ENCODE measurements at regions not wholly inside any gene's neighbourhood (a gene's known extent, or its start where the extent isn't known, plus 50 kb on each side); places are given as distances from the start of the nearest gene placed in this dataset.
A peak's percentile ranks its signal among the peaks of the same experiment; 100 is the strongest.

DNA sequence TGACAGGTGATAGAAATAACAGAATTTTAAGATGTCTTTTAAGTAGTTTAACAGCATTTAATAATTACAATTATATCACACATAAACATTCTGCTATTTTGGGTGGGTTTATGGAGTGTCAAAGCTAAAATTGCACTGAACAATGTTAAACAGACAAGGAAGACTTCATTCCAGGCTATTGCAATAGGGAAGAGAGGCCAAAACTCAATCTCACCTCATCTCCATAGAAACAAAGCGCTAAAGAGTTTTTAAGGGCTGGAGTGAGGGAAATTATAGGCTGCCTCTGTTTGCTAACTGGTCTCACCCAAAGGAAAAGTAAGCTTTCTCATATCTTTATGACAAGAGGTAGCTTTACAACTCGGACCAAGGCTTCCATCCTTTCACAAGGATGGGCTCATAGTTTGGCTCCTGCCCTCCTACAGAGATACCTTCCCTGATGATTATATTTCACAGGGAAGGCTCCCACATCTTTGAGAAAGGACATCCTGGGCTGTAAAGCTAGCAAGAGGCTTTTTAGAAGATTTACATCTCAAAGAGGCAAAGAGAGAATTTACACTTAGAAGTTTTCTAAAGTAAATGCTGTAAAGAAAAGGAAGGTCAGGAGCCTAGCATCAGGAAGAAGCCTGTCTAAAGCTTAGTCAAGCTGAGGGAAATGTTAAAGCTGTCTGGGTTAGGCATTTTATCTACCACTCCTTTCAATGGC is 350.2 kb upstream of the IMPG1 start:
- no peak for ATAC-seq
- no peak for DNase-seq
- intact Hi-C loops (cut with micrococcal nuclease), result no loop called here

DNA sequence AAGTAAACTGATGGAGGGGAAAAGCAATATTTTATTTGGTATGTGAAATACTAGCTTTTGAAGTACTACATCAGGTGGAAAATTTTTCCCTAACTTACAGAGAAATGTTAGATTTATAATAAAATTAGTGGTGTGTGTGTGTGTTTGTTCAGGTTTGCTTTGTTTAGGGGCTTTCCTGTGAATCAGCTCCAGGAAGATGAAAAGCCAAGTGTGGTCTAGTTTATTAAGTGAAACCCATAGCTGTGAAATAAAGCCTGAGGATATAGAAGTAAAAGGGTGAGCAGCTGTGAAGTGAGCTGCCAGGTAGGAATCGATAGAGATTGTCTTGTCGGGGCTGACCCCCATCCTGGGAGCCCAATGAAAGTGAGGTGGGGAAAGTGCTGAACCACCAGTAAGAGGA is 347.6 kb upstream of the IMPG1 start:
- no peak for DNase-seq
- intact Hi-C loops (cut with micrococcal nuclease), result no loop called here
- ATAC-seq, result no peak

DNA sequence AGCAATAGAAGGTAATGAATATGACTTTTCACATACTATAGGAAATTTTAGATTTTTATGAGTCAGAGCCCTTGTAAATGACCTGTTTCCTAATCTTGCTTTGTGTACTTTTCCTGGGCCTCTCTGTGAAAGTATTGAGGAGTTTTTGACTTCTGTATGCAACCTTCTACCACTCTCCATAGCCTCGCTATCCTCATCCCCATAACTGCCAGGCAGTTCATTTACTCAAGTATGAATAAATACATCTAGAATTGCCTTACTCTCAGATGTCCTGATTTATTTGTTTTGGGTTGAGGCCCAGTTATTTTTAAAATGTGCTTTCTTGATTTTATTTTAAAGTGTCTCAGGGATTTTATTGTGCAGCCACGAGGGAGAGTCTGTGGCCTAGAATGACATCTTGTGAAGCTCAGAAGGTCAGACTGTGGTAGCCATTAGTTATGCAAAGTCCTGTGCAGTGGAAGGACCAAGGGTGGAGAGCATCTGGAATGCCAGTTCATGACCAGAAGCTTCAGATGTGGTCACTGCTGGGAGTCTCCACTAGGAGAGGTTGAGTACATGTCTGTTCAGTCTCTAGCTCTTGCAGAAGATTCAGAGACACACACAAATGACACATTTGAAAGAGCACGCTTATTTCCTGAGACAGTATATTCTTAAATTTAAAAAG is 346.2 kb upstream of the IMPG1 start:
- no peak for ATAC-seq
- DNase-seq, result no peak
- intact Hi-C loops (cut with micrococcal nuclease), result no loop called here

DNA sequence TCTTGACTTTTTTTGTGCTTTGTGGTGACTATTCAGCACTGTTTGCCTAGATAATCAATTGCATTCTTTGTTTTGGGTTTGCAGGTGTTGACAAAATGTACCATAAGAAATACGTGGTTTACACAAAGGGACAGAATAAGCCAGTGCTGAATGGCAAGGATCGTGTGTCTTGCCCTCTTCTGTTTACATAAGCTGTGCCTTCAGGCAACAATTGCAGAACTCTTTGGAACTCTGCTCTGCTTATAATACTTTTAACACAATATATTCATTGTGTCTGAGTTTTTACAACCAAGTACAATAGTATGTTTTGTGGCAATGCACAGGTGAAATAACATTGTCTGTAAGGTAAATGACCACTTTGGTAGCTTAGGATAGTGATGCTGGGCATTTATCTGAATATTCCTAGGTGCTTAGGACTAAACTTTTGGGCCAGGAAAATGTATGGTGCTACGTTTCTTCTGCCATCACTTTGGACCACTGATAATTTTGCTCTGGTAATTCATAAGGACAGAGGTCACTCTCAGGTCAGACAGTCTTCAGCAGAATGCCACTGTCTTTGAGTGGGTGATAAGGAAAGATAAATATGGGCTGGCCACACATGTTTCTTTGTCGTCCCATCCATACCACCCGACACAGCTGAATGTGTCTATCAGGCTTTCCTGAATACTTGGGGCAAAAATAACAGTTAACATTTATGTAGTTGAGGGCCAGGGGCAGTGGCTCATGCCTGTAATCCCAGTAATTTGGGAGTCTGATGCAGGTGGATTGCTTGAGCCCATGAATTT is 344.6 kb upstream of the IMPG1 start:
- ATAC-seq (no peak), DNase-seq (no peak)
- intact Hi-C loops (cut with micrococcal nuclease), result no loop called here

DNA sequence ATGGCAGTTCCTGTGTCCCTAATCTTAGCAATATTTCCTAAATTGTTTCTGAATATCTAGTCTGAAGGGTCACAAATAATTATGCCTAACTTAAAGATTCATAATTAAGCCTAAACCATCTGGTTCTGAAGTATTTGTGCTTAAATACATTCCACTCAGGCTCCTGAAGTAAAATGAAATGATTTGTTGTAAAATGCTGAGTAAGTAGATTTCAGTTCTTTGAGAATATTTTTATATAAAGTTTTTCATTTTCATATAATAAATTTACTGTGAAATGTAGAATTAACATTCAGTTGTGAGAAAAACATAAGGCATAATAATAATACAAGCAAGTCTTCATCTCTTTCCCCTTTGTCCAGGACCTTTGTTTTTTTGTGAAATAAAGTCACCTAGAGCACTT is 330.6 kb upstream of the IMPG1 start:
- ATAC-seq (no peak), DNase-seq (no peak)
- intact Hi-C loops (cut with micrococcal nuclease), result no loop called here

DNA sequence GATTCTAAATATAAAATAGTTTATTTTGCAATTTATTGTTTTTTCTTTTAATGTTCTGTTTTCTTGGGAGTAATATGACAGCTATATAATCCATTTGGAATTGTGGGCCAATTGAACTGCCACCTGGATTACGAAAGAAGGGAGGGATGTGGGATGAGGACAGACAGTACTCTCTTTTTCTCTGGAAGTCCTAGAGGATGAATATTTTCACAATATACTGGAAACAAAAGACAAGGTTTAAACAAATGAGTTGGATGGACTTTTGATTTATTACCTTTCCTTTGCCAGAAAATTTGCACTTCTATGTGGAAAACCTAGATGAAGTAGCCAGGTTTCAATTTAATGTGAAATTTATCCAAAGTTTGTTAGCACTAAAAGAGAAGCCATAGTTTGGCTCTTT is 325.5 kb upstream of the IMPG1 start:
- intact Hi-C loops (cut with micrococcal nuclease), result no loop called here
- DNase-seq (no peak), ATAC-seq (no peak)

DNA sequence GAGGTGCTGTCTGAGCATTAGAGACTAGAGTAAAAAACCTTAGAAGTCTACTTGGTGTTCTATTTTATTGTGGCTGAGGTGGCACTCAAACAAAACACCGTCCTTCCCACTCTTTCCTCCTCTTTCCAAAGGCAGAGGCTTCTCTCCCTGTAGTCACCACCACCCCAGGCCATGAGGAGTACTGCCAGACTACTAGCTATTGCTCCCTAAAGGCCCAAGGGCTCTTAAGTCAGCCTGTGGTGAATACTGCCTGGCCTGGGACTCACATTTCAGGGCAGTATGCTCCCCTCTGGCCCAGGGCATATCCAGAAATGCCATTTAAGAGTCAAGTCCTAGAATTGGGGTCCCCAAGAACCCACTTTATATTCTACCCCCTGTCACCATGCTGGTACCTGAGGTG is 309.7 kb upstream of the IMPG1 start:
- ATAC-seq (no peak), DNase-seq (no peak)
- intact Hi-C loops (cut with micrococcal nuclease), result no loop called here

DNA sequence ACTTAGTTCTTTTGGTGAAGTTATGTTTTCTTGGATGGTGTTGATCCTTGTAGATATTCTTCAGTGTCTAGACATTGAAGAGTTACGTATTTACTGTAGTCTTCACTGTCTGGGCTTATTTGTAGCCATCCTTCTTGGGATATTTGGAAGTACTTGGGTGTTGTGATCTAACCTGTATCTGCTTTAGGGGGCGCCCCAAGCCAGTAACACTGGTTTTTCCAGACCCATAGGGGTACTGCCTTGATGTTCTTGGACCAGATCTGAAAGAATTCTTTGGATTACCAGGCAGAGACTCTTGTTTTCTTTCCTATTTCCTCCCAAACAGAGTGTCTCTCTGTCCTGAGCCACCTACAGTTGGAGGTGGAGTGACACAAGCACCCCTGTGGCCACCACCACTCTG is 309.1 kb upstream of the IMPG1 start:
- DNase-seq, result no peak
- no peak for ATAC-seq
- intact Hi-C loops (cut with micrococcal nuclease), result no loop called here

DNA sequence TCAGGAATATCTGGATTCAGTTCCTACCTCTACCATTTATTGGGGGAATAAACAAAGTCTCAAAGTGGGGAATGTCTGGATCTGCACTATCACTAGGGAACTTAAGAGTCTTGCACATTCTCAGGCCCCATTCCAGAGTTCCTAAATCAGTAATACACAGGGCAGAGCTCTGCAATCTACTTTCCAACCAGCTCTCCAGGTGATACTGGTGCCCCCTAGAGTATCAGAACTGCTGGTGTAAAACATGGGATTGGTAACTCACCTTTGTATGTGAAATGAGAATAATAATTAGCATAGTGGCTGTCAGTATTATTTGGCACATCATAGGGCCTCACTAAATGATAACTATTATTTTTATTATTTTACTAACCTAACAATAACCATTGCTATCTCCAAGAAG is 278.8 kb upstream of the IMPG1 start:
- DNase-seq, result no peak
- intact Hi-C loops (cut with micrococcal nuclease), result loop anchor here (2.0 kb wide), 1 partner anchor 418 kb away; no protein-coding TSS in a partner anchor
- peak; percentile 65 for ATAC-seq

DNA sequence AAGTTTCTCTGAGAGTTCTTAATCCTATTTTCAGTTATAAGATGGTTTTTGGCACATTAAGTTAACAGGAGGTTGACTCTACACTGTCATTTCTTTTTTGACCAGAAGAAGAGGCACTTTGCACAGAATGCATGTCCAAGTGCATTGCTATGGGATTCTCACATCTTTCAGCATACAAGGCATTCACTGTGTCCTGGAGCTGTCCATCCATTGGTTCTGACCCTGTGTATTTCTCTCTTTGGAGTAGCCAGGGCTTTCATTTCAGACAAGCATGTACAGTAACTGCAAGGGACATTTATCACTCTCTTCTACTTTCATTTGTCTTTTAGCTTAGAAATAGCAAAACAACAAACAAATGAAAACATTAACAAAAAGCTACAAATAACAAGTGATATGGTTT is 275.1 kb upstream of the IMPG1 start:
- intact Hi-C loops (cut with micrococcal nuclease), result no loop called here
- no peak for DNase-seq
- ATAC-seq, result no peak

DNA sequence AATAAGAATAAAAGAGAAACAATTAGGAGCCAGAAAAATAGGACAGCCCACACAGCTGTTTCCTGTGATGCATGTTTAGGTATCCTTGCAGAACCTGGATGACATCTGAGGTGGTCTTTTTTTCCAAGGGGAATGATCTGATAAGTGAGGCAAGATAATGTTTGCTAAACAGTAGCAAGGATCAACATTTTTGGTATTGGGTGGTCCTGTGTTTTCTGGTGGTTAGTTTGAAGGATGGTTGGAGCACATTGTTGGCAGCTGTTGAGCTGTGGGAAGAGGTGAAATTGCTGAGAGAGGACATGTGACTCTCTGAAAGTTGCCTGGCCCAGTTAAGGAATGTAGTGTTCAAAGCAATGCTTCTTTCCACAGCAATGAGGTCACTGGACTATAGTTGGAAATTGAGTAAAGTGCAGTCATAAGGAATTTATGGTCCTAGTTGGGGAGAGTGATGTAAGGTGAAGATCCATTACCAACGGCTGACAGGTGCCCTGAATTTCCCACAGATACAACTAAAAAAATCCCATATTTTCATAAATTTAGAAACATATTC is 270.2 kb upstream of the IMPG1 start:
- ATAC-seq, result peak; percentile 75
- no peak for DNase-seq

DNA sequence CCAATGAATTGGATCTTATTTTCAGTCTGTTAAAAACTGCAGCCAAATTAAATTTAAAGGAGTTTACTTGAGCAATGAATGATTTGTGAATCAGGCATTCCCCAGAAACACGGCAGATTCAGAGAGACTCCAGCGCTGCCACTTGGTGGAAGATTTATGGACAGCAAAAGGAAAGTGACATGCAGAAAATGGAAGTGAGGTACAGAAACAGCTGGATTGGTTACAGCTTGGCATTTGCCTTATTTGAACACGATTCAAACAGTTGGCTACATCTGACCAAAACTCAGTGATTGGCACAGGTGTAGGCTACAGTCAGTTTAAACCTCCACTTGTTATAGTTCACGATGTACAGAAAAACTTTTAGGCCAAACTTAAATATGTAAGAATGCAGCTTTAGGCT is 257.6 kb upstream of the IMPG1 start:
- intact Hi-C loops (cut with micrococcal nuclease), result no loop called here
- DNase-seq, result no peak
- ATAC-seq, result no peak

More for the DNA sequence above, 270.2 kb upstream of the IMPG1 start:
- intact Hi-C loops (cut with micrococcal nuclease), result no loop called here

DNA sequence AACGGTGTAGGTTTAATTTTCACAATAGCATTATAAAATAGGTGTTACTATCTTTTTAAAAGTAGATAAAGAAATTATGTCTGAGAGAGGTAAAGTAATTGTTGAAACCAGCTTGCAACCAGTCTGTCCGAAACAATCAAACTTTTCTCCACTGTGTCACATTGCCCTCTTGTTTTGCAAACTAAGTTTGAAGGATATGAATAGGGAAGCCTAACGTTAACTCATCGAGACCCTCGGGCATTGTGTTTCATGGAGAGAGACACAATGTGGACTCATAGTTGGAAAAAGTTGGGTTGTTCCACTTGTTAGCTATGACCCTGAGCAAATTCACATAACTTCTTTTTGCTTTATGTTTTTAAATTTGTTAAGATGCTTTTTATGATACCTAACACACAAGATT is 254.4 kb upstream of the IMPG1 start:
- intact Hi-C loops (cut with micrococcal nuclease), result no loop called here
- DNase-seq (no peak), ATAC-seq (no peak)
